GM18873 (cell line): ENCODE measurements at regions not wholly inside any gene's neighbourhood (a gene's known extent, or its start where the extent isn't known, plus 50 kb on each side); places are given as distances from the start of the nearest gene placed in this dataset.
"Not testable (repeated sequence)": the region's sequence is repeated elsewhere in the genome, so short reads cannot be mapped to it uniquely, and the experiment has no call there.

Experiments used
- ATAC-seq: cut with Tn5 transposase; IDR thresholded peaks from one replicate; pipeline ENCODE4 v1.9.1; 2021; ENCODE audit warnings: mild to moderate bottlenecking, moderate library complexity, moderate number of reproducible peaks; ENCODE audit not compliant: unreplicated experiment, low FRiP score

DNA sequence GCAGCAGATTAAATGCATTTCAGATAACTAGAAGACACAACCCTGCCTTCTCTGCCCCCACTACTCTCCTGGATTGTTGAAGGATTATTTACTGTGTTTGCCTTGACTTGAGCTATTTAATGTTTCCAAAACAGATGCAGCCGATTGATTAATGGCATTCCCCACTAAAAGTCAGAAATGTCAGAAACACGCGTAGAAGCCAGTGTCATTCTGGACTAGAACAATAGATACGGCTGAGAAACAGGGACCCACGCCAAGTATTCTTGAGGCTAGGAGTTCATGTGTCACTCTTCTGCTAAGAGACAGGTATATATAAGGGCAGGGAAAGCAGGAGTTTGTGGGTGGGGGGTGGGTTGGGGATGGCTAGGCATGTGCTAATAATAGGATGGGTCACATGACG is 366.7 kb upstream of the PROX1 start:
- no peak for ATAC-seq

DNA sequence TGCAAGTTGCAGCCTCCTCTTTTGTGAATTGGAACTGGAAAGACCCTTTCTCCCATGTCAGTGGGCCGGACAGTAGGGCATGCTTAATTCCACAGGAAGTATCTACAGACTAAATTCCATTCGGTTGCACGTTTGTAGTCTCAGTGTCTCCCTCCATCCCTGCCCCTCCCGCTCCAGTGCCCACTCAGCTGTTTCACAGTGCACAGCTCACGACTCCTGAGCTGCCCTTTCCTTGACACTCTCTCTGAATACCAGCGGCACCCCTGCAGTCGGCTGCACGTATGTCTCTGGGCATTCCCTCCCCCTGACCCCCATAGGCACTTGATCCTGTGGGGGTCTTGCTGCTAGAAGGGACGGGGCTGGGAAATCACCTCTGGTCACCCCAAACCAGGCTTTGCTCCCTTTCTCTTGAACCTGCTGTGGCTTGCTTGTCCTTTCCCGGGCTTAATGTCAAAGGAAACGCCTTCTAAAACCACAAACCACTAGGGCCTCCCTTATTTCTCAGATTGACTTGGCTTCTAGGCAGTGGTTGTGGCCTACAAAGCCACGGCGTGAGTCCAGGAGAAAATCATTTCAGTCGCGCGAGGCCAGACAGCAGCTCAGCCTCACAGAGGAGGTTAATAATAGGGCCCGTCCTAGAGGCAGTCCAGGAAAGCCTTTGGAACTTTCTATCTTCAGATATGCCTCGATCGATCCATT is 365.3 kb upstream of the PROX1 start:
- no peak for ATAC-seq

DNA sequence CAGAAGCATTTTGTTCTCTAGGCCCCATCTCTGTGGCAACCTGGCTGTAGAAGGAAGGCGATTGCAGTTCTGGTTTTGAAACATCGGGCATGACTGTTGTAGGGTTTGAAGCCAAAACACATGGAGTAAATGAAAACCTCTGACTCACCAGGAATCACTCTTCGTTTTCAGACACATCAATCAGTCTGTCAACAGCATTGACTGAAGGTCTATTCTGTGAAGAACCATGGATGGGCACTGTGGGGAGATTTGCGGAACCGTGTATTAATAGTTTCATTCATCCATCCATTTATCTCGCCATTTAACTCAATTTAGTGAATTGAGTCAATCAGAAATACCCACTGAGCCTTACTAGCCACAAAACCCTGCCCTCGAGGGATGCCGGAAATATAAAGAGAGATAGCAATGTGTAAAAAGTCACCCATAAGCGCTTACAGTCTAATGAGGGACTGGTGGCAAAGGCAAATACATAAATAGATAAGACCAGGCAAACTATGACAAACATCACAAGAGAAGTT is 364.6 kb upstream of the PROX1 start:
- no peak for ATAC-seq

DNA sequence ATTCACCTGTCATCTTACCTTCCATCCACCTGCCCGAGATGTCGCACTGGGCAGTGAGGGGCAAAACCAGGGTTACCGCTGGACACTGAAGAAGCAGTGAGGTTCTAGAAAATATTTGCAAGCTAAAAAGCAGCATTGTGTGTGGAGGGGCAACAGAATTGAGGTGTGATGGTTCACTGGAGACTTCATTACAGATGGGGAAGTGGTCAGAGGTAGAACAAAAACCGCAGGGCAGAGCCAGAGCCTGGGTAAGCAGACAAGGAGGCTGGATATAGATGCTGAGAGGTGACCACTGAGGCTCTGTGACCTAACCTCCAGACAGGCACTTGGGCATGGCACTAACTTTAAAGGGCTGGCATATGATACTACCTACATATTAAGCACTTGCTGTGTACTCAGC is 363.9 kb upstream of the PROX1 start:
- no peak for ATAC-seq

DNA sequence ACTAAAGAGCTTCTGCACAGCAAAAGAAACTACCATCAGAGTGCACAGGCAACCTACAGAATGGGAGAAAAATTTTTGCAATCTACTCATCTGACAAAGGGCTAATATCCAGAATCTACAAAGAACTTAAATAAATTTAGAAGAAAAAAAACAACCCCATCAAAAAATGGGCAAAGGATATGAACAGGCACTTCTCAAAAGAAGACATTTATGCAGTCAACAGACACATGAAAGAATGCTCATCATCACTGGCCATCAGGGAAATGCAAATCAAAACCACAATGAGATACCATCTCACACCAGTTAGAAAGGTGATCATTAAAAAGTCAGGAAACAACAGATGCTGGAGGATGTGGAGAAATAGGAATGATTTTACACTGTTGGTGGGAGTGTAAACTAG is 351.0 kb upstream of the PROX1 start:
- ATAC-seq, result not testable (repeated sequence)

DNA sequence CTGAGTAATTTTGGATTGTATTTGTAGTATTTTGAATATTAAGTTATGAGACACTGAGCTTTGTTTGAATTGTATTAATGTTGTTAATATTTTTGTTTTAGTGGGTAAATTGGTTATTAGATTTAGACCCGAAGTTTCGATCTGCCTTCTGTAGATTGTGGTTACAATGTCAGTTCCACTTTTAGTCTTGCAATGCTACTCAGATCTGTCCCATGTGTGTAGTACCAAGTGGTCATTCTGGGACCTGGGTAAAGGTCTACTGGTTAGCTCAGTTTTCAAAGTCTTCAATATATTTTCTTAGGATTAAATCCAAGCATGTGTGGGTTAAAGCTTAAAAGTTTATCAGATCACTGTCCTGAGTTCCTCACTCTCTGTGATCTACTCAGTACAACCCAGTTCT is 346.5 kb upstream of the PROX1 start:
- no peak for ATAC-seq

DNA sequence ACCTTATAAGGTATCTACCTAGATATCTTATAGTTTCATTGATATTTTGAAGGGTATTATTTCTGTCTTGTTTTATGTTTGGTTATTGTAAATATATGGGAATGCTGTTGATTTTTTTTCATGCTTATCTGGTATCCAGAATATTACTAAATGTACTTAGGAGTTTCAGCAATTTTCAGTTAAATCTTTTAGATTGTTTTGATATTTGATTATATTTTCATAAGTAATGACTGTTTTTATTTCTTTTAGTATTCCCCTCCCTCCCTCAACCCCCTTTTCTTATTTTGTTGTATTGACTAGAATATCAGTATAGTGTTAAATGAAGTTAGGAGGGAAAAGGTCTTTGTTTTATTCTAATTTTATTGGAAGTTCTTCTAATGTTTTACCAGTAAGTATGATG is 344.4 kb upstream of the PROX1 start:
- ATAC-seq, result no peak

DNA sequence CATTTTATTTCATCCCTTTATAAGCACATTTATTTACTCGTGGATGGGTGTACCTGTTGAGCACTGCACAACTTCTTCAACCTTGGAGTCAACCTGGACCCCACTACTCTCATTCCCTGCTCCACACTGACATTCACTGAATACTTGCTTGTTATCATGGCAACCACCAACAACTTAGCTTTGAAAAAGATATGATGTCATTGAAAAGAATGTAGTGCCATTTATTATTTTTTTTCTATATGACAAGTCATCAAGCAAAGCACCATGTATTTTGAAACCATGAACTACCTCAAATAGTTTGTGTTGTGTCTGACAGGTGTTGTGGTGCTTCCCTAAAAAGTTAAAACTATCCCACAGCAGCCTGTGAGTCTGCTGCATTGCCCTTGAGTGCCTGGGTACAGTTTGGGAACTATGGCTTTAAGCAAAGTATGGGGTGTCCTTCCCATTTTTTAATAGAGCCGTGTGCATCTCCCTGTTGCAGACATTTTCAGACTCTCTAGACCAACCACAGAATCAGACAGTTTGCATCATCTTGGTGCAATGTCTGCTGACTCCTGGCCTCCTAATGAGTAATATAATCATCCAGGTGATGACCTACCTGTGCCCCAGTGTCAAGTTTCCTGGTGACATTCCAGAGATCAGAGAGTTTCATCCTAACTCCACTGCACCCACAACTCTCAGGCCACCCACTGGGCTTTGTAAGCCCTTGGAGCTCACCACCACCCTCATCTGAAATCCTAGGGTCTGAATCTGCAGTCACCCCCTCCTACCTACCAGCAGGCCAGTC is 339.7 kb upstream of the PROX1 start:
- ATAC-seq, result no peak

DNA sequence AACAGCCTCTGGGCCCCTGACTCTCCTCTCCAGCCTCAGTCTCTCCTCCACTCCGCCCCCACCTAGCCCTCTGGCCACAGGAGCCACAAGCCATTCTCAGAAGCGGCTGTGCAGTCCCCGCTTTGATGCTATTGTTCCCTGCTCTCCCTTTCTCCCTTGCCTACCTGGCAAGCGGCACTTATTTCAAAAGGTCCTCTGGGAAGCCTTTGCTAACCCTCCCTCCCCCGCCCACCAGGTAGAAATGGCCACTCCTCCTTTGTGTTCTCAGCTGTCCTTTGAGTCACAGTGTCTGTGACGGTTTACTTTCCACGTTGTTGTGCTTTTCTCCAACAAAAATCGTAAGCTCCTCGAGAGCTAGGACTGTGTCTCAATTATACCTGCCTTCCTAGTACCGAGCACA is 338.4 kb upstream of the PROX1 start:
- no peak for ATAC-seq

DNA sequence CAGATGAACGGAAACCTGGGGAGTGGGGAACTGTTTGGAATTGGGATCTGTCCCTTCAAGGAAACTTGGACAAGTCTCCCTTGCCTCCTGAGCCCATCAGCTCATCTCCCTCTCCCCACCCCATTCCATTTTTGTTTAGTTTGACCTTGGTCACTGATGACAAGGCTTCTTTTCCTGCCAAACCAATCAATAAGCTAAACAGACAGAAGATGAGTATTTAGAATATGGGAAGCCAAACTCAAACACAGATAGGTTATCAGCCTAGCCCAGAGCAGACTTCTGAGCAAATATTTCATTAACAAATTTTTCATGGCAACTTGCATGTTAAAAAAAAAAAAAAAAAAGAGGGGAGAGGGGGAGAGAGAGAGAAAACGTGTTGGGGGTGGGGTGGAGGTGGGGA is 337.2 kb upstream of the PROX1 start:
- no peak for ATAC-seq

DNA sequence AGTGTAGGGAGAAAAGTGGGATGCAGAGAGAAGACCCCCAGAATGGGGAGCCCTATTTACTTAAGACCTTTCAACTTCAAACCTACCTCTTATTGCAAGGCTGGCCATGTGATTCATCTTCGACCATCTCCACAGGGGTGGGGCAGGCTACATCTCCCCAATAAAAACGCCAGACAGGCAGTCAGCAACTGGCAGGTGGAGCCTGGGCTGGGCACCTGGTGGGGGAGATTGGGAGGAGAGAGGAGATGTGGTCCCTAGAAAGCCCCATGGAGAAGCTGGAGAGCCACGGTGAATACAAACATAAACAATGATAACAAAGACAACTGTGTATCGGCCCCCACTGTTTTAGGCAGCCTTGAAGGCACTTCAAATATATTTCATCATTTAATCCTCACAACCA is 336.7 kb upstream of the PROX1 start:
- ATAC-seq, result no peak

DNA sequence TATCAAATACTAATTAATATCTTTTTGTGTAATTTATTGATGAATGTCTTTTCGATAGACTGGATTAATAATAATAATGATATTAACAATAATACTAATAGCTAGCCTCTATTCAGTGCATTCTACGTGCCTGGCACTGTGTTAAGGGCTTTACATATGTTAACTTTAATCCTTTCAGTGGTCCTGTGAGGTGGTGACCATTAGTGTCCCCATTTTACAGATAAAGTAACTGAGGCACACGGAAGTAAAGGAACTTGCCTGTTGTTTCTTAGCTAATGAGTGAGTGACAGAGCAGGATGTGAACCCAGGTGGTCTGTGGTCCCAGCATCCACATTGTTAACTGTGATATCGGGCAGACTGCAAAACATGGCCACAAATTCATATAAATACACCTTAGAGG is 335.7 kb upstream of the PROX1 start:
- ATAC-seq, result no peak

DNA sequence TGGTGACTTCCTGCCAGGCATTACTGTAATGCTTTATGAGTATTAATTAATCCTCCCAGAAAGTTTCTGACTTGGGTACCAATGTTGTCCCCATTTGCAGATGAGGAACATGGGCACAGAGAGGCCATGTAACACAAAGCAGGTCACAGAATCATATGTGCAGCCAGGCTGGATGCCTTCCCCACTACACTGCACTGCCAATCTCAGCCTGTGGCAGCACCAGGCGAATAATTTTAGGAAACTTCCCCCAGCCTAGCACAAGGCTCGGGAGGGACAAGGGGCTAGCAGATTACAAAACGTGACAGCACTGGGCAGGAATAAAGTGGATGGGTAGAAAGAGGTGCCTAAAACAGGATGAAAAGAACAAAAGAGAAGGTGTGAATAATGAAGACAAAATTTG is 331.7 kb upstream of the PROX1 start:
- no peak for ATAC-seq

DNA sequence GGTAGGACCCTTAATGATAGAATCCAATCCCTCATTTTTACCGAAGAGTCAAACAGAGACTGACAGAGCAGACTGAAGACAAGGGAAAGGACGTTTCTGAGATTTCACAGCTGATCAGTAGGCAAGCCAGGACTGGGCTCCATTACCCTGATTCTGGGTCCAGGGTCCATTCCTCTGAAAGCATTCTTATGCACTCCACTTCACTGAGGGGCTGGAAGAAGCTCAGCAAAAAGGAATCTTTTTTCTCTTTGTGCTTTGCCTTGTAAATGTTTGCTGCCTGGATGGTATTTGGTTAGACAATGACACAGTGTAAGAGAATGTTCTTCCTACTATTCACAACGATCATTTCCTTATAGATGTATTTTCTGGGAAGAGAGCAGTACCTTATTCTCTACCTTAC is 331.3 kb upstream of the PROX1 start:
- no peak for ATAC-seq

DNA sequence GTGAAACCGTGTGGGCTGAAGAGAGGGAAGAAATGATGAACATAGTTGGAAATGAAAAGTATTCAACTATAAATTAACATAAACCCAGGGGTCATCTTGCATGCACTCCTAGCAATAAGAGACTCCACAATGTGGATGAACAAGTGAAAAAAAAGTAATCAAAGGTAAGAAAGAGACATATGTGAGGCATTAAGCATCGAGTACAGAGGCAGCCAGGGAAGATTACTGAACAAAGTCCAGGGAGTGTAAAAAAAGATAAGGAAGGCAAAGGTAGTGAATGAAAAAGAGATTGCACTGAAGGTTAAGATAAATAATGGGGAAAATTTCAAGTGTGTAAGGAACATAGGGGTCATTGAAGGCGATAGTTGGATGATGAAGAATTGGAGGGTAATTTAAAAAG is 330.8 kb upstream of the PROX1 start:
- ATAC-seq, result no peak

DNA sequence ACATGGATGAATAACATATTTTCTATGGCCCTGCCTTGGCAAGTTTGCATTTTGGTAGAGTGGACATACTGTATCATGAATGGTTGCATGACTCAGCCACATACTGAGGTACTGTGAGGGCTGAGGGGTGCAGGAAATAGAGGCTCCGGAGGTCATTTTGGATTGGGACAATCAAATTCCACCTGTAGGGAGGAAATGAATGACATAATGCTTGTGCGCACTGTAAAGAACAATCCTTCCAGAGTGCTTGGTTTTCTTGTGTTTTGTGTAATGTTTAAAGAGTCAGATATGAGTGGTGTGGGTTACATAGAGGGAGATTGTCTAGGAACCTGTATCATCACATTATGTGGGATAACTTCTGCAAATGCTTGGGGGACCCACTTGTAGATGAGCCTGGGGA is 329.9 kb upstream of the PROX1 start:
- no peak for ATAC-seq

DNA sequence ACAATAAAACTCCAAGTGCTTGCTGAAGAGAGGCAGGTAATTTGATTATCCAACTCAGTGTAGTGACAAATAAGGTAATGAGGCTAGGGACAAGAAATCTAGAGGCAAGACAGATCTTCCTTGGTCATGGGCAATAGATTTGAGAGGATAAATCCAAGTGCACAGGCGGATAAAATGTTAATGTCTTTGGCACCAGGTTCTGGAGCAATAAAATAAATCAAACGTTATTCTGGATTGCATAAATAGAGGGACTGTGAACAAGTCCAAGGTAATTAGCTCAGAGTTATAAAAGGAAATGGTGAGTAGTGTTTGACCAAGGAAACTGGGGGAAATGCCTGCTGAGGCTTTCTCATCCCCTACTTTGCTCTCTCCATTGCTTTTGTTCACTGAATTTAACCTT is 329.3 kb upstream of the PROX1 start:
- no peak for ATAC-seq

DNA sequence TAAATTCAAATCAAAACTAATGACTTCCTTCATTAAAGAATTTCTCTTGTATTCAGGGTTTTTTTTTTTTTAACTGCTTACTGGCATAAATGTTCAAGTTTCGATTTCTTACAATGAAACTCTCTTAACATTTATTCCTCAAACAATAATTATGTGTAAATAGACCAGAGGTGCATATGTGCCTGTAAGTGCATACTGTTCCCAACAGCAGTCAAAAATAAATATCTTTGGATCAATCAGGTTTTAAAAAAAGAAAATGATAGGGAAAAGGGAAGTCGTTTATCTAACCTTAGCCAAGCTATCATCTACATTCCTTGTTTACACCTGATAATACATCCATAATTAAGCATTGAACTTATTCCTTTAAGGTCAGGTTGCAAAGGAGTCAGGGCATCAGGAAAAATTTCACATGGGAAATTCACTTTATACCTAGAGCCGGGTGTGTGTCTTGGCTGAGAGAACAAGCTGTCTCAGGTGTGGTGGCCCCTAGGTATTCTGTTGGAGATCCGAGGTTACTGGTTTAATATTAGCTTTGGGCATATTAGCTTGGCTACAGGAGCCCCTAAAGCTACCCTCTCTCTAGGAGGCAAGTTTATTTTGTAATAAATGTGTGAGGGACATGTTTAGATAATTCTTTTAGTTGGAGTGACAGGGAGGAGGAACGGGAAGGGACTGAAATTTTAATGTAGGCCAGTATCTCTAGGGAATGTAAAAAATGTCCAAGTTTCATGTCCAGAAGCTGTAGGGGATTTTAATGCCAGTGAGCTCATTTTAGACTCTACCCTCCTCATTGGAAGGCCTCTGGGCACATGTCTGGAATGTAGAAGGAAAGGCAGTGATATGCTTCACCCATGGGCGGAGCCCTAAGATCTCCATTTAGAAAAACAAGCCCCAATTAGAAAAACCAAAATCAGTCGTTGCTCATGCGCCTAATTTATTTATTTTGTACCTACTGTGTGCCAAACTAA is 327.9 kb upstream of the PROX1 start:
- ATAC-seq, result no peak

DNA sequence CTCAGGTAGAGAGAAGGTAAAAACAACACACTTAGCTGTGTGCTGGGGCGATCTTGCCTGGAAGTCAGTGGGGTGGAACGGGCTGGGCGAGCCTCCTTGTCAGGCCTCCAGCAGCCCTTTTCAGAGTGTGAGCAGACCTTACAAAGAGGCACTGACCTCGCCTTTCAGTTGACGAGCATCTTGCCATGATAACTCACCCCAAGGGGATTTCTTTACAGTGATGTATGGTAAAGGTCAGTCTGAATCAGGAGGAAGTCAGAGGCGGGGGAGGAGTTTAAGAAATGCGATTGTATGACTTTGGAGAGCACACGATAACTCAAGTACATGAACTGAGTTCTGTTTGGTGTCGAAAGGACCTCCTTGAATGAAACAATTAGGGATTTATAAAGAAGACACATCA is 326.5 kb upstream of the PROX1 start:
- ATAC-seq, result no peak

DNA sequence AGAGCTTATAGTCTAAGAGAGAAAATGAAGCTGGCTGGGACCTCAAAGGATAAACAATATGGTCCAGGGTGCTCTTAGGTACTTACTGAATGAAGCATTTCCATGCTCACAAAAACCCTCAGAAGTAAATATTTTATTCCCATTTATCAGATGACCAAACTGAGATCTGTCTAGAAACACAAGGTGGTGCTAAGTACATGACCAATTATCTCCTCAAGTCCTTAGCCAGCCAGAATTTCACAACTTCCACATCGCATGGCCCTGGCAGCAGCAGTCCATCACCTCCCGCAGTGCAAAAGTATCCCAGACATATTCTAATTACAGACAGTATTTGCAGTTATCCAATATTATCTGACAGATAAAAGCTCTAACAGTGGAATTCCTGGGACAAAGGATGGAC is 321.7 kb upstream of the PROX1 start:
- no peak for ATAC-seq

DNA sequence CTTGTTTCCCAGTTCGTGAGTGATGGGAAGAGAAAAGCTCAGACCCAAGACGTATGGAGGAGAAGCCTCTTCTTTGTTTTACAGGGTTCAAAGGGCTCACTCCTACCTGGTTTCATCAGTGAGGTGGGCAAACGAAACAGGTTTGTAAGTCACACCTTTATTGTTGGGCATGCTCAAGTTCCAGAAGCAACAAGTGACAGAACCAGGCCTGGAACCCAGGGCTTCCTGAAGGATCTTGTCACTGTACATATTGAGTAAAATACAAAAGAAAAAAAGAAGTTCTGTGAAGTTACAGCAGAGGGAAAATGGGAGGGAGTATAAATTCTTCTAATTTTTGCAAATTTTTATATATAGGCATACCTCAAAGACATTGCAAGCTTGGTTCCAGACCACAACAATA is 320.9 kb upstream of the PROX1 start:
- no peak for ATAC-seq
